HG03342 (cell line): ENCODE measurements at regions not wholly inside any gene's neighbourhood (a gene's known extent, or its start where the extent isn't known, plus 50 kb on each side); places are given as distances from the start of the nearest gene placed in this dataset.
"Not testable (repeated sequence)": the region's sequence is repeated elsewhere in the genome, so short reads cannot be mapped to it uniquely, and the experiment has no call there.

Experiments used
- ATAC-seq: cut with Tn5 transposase; IDR thresholded peaks from one replicate; pipeline ENCODE4 v1.9.1; 2021; ENCODE audit warnings: mild to moderate bottlenecking, moderate library complexity; ENCODE audit not compliant: unreplicated experiment

DNA sequence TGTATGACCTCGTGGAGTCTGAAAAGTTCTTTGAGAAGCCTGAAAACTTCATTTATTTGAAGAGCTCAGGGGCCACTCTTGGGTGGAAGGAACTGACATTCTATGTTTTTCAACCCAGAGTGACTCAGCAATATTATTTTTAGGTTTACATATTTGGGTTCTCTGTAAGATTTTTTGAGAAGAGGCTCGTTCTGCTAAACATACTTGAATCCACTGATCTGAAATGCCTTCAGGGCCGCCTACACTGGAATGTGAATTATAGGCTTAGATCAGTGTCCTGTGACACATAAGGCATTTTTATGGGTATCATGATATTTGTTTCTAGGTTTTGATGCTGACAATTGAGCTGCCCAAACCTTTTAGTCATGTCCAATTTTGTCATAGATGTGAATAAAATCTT, 86.2 kb downstream of the PSAT1 start:
- ATAC-seq: no peak

DNA sequence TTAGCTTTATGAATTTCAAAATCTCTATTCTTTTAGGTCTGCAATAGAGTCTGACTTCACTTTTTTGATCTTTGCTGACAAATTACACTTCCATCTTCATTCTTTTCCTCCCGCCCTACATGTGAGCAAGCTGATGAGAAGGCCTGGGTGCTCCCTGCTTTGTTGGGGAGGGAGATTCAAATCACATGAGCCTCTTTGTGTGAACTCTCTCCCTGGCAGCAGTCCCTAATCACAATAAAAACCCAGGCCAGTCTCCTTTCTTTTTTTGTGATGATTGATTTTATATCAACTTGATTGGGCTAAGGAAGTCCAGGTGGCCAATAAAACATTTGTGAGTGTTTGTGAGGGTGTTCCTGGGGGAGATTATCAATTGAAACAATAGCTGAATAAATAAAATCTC, 89.4 kb downstream of the PSAT1 start:
- no peak for ATAC-seq

DNA sequence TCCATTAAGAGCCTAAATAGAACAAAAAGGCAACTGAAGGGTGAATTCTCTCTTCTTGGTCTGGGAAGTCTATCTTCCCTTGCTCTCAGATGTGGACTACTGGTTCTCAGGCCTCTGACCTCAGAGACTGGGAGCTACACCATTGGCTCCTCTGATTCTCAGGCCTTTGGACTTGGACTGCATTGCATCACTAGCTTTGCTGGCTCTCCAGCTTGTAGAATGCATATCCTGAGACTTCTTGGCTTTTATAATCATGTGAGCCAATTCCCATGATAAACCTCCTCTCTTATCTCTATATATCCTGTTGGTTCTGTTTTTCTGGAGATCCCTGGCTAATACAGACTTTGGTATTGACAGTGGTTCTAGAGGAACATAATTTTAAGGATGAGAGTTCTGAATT, 89.8 kb downstream of the PSAT1 start:
- no peak for ATAC-seq

DNA sequence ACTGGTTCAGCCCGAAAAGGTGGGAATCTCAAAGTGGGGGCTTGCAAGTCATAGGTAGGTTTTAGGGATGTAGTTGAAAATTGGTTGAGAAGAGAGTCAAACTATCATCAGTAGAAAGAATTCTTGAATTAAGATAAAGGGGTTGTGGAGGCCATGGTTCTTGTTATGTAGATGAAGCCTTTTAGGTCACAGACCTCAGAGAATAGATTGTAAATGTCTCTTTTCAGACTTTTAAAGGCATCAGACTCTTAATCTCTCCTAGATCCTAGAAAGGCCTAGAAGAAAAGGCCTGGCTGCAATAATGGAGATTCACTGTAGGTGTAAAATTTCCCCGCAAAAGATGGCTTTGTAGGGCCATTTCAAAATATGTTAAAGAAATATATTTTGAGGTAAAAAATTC, 96.4 kb downstream of the PSAT1 start:
- no peak for ATAC-seq

DNA sequence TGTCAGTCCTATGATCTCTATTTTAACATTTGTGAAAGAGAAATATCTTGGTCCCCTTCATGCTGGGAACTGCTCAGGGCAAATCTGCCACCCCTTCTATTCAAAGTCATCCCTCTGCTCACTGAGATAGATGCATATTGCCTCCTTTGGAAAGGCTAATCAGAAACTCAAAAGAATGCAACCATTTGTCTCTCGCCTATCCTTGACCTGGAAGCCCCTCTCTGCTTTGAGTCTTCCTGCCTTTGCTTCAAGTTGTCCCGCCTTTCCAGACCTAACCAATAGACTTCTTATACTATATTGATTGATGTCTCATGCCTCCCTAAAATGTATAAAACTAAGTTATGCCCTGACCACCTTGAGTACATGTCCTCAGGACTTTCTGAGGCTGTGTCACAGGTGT, 97.0 kb downstream of the PSAT1 start:
- no peak for ATAC-seq

DNA sequence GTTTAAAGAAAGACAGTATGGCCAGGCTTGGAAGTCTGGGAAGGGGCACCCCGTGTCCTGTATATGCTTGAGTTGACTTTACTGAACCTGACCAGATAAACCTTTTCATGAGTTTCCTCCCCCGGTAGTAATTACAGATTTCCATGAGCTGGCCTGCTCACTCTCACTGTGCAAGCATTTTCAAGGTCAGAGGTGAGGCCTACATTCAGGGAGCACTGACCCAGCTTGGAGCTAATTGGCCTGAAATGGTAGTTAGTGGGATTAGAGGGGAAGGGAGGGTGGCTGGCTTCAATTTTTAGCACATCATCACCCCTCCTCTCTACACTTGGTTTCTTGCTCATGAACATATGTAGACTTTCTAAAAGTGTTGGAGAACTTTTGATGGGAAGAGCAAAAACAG, 99.2 kb downstream of the PSAT1 start:
- no peak for ATAC-seq

DNA sequence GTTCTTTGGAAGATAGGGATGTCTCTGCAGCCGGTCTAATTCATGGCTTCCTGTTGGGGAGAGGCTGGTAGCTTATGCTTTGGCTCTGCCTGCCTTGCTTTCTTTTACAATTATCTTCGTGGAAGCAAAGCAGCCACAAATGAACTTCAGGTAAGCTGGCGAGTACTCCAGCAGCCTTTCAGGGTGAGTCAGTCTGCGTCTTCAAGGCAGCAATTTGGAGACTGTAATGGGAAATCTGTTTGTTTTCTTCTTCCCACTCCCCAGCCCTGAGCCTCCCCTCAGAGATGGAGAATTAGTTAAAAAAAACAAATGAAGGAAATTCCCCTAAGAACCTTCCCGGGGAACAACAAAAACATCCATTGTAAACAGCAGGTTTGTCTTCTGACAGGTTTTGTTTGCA, 100.1 kb downstream of the PSAT1 start:
- no peak for ATAC-seq

DNA sequence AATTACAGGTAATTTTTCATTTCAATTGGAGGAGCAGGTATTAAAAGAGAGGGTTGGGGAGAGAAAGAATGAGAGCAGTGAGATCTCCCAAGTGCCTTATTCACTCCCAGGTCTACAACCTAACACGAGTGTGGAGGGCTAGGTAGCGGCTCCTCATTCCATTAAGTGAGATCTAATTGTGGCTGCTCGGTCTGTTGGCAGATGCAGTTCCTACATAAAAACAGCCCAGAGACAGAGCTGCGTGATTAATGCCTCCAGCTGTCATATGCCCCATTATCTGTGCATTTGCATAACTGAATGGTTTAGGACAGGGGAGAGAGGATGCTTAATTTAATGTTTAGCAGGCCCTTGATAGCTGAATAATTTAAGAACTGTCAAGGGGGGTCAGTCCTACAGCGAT, 100.5 kb downstream of the PSAT1 start:
- no peak for ATAC-seq

DNA sequence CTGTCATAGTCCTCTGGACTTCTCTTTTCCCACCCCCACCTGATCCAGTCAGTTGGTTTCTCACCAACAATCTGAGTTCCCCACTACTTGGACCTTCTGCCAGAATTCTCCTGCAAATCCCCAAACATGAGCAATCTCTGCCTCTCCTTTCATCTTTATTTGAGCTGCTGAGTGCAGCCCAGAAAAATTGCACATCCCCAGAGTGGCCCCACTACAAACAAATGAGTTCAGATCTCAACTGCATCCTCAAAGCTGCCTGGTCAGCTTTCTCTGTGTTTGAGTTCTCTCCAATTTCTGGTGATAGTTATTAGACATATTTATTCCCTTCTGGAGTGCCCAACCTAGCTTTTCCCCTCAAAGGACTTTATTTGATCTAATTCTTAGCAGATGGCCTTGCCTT, 102.2 kb downstream of the PSAT1 start:
- no peak for ATAC-seq

DNA sequence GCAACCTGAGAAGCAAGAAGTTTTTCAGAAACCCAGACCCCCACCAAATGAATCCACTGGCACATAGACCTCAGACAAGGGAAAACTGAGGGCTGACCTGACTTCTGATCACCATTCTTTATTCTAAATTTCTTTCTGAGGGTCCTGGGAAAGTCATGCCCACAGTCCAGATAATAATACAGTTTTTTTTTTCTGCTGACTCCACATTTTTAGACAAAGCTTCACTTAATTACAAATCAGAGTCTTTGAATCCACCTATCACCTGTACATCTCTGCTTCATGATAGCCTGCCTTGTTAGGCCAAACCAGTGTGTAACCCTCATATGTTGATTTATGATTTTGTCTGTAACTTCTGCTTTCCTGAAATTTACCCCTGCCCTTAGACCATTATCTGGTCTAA, 103.6 kb downstream of the PSAT1 start:
- no peak for ATAC-seq

DNA sequence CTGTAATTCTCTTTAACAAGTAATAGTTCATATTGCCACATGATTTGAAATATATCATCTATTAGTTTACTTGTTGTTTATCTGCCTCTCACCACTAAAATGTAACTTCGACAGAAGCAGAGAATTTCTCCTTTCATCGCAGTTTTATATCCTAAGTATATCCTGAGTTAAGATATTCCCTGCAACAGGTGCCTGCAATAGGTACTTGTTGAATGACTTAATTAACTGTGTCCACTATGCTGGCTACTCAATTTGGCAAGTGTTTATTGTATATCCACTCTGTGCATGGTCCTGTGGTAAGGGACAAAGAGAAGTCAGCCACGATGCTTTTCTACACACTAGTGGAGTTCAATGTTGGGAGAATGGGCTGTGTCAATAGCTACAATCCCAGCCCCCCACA, 108.5 kb downstream of the PSAT1 start:
- no peak for ATAC-seq

DNA sequence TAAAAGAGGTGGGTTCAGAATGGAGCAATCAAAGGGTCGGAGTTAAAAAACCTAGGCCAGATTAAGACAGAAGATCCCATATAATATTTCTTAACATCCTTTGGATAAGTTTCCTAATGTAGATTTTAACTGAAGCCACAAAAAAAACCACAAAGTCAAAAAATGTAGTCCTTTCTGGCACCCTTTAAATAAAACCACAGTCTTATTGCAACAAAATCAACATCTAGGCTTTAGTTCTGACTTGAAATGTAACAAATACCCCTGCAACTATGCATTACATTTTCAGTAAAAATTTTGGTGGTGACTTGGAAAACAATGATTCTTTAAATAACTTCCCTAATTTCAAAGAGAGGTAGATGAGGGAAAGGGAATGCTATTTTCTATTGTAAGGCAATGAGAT, 109.2 kb downstream of the PSAT1 start:
- no peak for ATAC-seq

DNA sequence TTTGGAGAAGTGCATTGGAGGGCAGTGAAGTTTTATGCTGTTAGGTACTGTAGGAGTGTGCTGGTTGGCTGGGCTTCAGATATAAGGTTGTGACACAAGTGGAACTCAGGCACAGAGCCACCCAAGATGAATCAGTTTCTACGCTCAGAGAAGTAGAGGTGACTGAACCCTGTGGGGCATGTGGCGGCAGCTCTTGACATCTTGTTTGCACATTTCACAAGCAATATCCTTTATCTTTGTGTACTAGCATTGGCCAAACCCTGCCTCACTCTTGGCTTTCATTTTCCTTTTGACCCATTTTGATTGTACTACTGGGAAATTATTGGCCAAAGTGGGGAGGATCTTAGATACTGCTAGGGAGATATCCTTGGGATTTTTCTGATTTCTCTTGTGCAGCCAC, 110.0 kb downstream of the PSAT1 start:
- no peak for ATAC-seq

DNA sequence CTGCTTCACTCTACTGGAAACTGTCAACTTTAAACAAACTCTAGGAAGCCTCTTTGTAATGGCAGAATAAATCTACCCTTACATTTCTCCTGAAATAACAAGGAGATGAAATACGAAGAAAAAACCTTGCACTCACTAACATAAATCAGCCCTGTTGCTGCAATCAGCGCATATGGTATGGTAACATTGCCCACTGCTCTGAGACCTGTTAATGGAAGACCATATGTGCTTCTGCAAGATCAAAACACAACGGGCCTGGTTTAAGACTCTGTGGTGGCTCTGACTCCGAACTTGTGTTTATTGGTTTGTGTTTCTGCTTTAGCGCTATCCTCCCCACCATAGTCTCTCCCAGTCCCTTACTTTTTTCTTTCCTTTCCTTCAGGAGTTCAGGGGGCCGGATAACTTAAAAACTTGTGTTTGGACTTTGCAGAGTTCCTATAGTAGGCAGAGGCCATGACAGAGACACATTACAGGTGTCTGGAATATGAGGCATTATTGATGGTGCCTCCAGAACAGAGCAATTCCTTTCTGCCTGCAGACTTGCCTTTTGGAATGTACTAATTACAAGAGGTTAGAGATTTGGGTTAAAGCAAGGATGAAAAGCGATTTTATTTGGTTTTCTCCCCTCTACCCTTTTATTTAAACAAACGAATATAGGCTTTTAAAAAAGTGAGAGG, 110.8 kb downstream of the PSAT1 start:
- no peak for ATAC-seq

DNA sequence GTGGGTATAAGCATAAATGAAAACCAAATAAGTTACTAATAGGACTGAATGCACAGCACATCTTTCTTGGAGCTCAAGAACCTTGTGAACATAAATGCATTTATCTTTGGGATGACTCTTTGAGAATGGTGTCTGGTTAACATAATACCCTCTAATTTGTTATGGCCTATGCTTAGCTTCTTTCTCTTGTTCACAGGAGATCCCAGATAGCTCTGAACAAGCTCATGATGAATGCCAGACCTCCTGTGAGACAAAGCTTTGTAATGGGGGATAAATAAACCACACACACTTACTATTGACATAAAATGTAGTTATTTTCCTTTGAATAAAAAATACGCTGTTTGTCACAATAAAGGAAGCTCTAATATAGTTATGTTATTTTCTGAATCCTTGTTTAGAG, 111.5 kb downstream of the PSAT1 start:
- ATAC-seq: no peak

DNA sequence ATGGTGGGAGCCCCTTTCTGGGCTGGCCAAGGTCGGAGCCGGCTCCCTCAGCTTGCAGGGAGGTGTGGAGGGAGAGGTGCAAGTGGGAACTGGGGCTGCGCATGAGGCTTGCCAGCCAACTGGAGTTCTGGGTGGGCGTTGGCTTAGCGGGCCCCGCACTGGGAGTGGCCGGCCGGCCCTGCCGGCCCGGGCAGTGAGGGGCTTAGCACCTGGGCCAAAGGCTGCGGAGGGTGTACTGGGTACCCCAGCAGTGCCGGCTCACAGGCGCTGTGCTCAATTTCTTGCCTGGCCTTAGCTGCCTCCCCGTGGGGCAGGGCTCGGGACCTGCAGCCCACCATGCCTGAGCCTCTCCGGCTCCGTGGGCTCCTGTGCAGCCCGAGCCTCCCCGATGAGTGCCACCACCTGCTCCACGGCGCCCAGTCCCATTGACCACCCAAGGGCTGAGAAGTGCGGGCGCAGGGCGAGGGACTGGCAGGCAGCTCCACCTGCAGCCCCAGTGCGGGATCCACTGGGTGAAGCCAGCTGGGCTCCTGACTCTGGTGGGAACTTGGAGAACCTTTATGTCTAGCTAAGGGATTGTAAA, 113.1 kb downstream of the PSAT1 start:
- ATAC-seq: not testable (repeated sequence)

DNA sequence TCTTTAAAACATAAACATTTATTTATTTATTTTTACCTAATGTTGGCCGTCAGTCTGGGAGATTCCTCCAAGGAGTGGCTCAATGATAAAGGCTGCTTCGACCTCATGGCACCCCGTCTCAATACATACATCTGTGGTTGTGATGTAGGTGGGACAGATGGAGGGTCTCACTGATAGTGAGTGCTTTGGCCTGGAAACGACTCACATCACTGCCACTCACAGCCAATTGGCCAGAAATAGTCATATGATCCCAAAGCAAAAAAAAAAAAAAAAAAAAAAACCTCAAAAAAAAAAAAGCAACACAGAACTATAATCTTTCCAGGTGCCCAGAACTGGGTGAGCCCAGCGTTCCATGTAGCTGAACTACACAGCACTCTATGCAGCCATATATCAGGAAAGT, 125.4 kb downstream of the PSAT1 start:
- no peak for ATAC-seq

DNA sequence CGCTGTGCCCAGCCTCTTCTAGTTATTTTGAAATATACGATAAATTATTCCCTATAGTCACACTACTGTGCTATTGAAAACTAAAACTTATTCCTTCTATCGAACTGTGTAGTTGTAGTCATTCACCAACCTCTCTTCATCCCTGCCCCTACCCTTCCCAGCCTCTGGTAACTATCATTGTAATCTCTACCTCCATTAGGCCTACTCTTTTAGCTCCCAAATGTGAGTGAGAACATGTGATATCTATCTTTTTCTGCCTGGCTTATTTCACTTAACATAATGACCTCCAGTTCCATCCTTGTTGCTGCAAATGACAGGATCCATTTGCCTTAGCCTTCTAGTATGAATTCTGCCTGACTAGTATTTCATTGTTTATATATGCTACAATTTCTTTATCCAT, 127.4 kb downstream of the PSAT1 start:
- no peak for ATAC-seq

DNA sequence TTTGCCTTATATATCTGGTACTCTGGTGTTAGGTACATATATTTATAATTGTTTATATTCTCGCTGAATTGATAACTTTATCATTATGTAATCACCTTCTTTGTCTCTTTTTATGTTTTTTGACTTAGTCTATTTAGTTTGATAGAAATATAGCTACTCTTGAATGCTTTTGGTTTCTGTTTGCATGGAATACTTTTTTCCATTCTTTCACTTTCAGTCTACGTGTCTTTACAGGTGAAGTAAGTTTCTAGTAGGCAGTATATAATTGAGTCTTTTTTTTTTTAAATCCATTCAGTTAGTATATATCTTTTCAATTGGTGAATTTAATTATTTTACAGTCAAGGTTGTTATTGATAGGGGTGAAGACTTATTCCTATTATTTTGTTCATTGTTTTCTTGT, 131.7 kb downstream of the PSAT1 start:
- no peak for ATAC-seq

DNA sequence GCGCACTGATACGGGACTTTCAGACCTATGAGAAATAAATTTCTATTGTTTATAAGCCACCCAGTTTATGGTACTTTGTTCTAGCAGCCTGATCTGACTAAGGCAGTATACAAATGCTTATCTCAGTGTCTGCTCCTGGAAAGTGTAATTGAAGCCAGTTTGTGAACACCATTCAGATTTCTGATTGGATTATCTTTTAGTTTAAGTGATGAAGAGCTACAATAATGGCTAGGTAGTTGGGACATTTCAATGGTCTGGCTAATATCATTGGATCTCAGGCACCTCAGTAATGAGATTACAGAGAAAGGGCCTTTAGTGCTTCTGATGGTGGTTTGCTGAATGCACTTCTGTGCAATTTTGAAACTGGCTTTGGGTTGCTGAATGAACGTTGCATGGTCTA, 133.5 kb downstream of the PSAT1 start:
- no peak for ATAC-seq

DNA sequence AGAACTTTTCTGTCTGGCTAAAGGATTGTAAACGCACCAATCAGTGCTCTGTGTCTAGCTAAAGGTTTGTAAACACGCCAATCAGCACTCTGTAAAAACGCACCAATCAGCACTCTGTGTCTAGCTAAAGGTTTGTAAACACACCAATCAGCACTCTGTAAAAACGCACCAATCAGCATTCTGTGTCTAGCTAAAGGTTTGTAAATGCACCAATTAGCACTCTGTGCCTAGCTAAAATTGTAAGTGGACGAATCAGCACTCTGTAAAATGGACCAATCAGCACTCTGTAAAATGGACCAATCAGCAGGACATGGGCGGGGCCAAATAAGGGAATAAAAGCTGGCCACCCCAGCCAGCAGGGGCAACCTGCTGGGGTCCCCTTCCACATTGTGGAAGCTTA, 134.1 kb downstream of the PSAT1 start:
- not testable (repeated sequence) for ATAC-seq

DNA sequence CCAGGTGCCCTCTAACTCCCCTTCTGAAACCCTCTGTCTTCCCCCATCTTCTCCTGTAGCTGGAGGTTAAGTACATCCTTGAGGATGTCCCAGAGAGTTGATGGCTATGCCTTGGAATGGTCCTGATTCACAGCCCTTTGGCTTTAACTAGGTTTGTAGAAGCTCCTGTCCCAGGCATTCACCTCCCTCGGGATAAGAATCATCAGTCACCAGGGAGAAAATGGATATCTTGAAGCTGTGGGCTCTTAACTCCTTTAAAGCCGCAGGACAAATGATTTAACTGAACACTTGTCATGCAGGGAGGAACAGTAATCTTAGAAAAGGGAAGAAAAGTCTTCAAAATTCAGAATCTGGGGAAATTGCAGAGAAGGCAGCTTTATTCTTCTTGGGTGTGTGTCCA, 139.9 kb downstream of the PSAT1 start:
- ATAC-seq: no peak

DNA sequence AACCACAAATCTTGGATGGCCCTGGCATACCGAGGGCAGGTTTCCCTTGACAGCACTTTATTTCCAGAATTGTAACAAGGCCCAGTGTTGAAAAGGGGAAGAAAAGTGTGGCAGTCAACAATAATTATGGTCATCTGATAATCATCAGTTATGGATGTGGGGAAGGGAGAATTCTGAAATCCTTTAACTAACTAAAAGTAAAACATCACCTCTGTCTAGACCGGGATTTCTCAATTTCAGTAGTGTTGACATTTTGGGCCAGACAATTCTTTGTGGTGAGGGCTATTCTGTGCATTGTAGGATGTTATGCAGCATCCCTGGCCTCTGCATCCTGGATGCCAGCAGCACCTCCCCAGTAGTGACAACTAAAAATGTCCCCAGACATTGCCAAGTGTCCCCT, 140.4 kb downstream of the PSAT1 start:
- no peak for ATAC-seq
